ENCODE measurements at regions not wholly inside any gene's neighbourhood (a gene's known extent, or its start where the extent isn't known, plus 50 kb on each side); places are given as distances from the start of the nearest gene placed in this dataset.

- H3K4me3 Mint-ChIP-seq, result no peak overlapping the region
- H3K9me3 Mint-ChIP-seq, result no peaks in the 10 kb centered on the region
- no peak for ATAC-seq
- no peak overlapping the region for H3K27ac Mint-ChIP-seq
- H3K4me1 Mint-ChIP-seq, result no peaks in the 10 kb centered on the region
- H3K36me3 Mint-ChIP-seq, result no peaks in the 10 kb centered on the region
- H3K27me3 Mint-ChIP-seq, result peaks cover 51% of the 10 kb centered on the region
These were observed 74.1 kb upstream of the PRSS58 start for GRCh38 chr7:142331941-142332340.

DNA sequence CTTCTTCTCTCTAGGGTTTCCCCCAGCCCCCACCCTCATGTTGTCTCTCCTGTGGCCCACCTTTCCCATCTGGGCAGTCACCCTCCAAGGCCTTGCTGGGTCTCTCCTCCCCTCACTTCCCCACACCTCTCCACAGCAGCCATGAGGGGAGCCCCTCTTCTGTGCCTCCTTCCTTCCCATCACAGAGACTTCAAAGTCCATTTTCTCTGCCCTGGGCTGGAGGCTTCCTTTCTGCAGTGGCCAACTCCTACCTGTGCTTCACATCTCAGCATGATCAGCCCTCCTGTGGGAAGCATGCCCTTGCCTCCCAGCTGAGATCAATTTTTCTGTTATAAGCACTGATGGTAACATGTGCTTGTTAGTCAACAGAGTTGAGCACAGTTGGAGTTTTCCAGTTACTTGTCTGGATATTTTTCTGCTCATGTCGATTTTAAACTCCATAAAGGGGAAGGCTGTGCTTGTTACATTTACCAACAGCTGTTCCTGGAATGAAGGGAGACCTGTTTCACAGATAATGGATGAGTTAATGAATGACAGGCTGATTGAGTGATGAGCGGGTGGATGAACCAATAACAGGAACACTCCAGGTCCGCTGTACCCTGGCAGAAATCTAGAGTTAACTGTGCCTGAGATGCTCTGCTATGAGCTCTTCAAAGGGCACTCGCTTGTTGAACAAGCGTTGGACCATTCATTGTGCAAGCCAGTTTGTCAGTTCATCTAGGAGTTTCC lies 71.4 kb upstream of the PRSS58 start:
- peak; percentile 28 for ATAC-seq
- peaks cover 41% of the 10 kb centered on the region for H3K27me3 Mint-ChIP-seq
- no peaks in the 10 kb centered on the region for H3K9me3 Mint-ChIP-seq
- no peak overlapping the region for H3K4me3 Mint-ChIP-seq
- no peaks in the 10 kb centered on the region for H3K36me3 Mint-ChIP-seq
- H3K4me1 Mint-ChIP-seq, result no peaks in the 10 kb centered on the region
- H3K27ac Mint-ChIP-seq, result no peak overlapping the region

GRCh38 chr7:142328551-142328950 lies 70.7 kb upstream of the PRSS58 start:
- H3K27me3 Mint-ChIP-seq, result peaks cover 41% of the 10 kb centered on the region
- no peaks in the 10 kb centered on the region for H3K9me3 Mint-ChIP-seq
- no peaks in the 10 kb centered on the region for H3K4me1 Mint-ChIP-seq
- ATAC-seq, result no peak
- H3K36me3 Mint-ChIP-seq, result no peaks in the 10 kb centered on the region
- H3K27ac Mint-ChIP-seq, result no peak overlapping the region
- H3K4me3 Mint-ChIP-seq, result no peak overlapping the region

DNA sequence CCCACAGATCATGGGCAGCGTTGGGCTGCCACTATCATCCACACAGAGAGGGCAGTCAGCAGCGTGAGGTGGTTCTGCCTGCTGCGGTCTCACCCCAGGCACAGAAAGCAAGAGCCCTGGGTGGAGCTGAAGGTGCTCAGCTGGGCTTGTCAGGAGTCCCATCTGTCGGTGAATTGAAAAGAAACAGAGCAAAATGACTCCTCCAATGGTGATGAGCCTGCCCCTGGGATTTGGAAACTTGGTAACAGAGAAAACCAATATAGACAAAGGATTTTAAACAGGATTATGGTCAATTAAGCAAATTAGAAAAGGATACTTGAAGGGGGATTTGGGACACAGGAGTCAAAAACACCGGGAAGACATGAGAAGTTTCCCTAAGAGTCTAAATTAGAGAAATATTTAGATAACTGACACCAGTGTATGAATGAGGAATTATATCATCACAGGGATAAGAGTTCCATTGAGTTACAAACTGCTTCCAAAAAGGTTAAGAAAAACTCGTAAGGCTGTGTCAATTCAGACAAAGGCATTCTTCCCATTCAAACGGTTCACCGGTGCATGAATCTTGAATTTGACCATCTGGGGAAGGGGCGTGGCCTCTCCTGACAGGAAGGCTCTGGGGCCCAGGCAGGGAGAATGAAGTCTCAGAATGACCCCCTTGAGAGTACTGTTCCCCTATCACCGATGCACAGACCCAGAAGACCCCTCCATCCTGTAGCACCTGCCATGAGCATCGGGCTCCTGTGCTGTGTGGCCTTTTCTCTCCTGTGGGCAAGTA lies 70.0 kb upstream of the PRSS58 start:
- no peaks in the 10 kb centered on the region for H3K9me3 Mint-ChIP-seq
- H3K4me3 Mint-ChIP-seq, result no peak overlapping the region
- no peak overlapping the region for H3K27ac Mint-ChIP-seq
- no peaks in the 10 kb centered on the region for H3K36me3 Mint-ChIP-seq
- no peak for ATAC-seq
- H3K27me3 Mint-ChIP-seq, result peaks cover 41% of the 10 kb centered on the region
- H3K4me1 Mint-ChIP-seq, result no peaks in the 10 kb centered on the region

GRCh38 chr7:142323706-142324105 lies 65.8 kb upstream of the PRSS58 start:
- peak; percentile 37 for ATAC-seq
- Mint-ChIP-seq H3K27ac (no peak overlapping the region), H3K4me1 (no peaks in the 10 kb centered on the region)

GRCh38 chr7:142321391-142321790 lies 63.5 kb upstream of the PRSS58 start:
- no peaks in the 10 kb centered on the region for H3K4me1 Mint-ChIP-seq
- no peak overlapping the region for H3K27ac Mint-ChIP-seq
- no peak for ATAC-seq
- H3K9me3 Mint-ChIP-seq, result no peaks in the 10 kb centered on the region
- no peaks in the 10 kb centered on the region for H3K36me3 Mint-ChIP-seq
- H3K4me3 Mint-ChIP-seq, result no peak overlapping the region
- peaks cover 37% of the 10 kb centered on the region for H3K27me3 Mint-ChIP-seq

More at GRCh38 chr7:142323706-142324105, 65.8 kb upstream of the PRSS58 start:
- Mint-ChIP-seq H3K36me3 (no peaks in the 10 kb centered on the region), H3K9me3 (no peaks in the 10 kb centered on the region), H3K4me3 (no peak overlapping the region), H3K27me3 (peaks cover 39% of the 10 kb centered on the region)

DNA sequence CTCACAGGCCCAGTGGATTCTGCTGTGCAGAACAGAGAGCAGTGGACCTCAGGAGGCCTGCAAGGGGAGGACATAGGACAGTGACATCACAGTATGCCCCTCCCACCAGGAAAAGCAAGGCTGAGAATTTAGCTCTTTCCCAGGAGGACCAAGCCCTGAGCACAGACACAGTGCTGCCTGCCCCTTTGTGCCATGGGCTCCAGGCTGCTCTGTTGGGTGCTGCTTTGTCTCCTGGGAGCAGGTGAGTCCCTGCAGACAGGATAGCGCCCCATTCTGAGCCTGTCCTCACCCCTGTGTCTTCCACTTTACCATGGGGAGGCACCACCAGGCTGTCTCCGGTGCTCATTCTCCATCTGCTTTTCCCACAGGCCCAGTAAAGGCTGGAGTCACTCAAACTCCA lies 63.0 kb upstream of the PRSS58 start:
- no peak overlapping the region for H3K27ac Mint-ChIP-seq
- no peaks in the 10 kb centered on the region for H3K36me3 Mint-ChIP-seq
- no peaks in the 10 kb centered on the region for H3K9me3 Mint-ChIP-seq
- no peaks in the 10 kb centered on the region for H3K4me1 Mint-ChIP-seq
- ATAC-seq, result peak; percentile 5
- H3K4me3 Mint-ChIP-seq, result no peak overlapping the region
- peaks cover 42% of the 10 kb centered on the region for H3K27me3 Mint-ChIP-seq

DNA sequence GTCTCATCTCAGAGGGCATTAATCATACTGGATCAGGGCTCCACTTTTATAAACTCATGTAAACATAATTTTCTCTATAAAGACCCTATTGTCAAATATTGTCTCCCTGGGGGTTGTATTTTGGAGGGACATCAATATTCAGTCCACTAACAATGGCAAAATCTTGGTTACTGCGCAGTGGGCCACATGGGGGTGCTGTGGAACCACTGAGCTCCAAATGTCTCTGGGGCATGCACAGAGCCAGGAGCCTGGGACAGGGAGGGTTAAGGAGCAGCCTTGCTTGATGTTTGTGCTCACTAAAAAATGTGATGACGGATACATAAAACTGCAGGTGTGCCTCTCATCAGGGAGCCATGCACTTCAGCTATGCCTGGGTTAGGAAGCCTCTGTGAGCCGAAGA lies 62.1 kb upstream of the PRSS58 start:
- no peaks in the 10 kb centered on the region for H3K36me3 Mint-ChIP-seq
- H3K27ac Mint-ChIP-seq, result no peak overlapping the region
- H3K4me1 Mint-ChIP-seq, result no peaks in the 10 kb centered on the region
- no peaks in the 10 kb centered on the region for H3K9me3 Mint-ChIP-seq
- no peak for ATAC-seq
- peaks cover 44% of the 10 kb centered on the region for H3K27me3 Mint-ChIP-seq
- H3K4me3 Mint-ChIP-seq, result no peak overlapping the region

DNA sequence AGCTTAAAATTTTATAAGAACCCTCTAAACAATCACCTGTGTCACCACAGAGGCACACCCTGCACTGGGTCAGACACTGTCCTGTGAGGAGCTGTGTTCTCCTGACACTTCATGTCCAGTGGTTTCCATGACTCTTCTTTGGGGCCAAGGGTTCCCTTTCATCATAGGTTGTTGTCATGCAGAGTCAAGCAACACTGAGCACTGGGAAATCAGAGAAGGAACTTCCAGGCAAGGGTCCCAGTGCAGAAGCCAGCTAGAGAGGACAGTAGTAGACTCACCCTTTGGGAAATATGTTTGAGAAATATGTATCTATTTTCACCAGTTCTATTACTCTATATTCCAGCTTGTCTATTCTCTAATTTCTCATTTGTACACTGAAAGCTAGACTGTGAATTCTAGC lies 56.4 kb upstream of the PRSS58 start:
- Mint-ChIP-seq H3K27ac (no peak overlapping the region), H3K9me3 (no peaks in the 10 kb centered on the region), H3K36me3 (no peaks in the 10 kb centered on the region), H3K4me3 (no peak overlapping the region), H3K4me1 (peaks cover 6% of the 10 kb centered on the region), H3K27me3 (peaks cover 60% of the 10 kb centered on the region)
- no peak for ATAC-seq

GRCh38 chr7:142313528-142313927 lies 55.7 kb upstream of the PRSS58 start:
- H3K36me3 Mint-ChIP-seq, result no peaks in the 10 kb centered on the region
- no peaks in the 10 kb centered on the region for H3K9me3 Mint-ChIP-seq
- peaks cover 60% of the 10 kb centered on the region for H3K27me3 Mint-ChIP-seq
- no peak overlapping the region for H3K4me3 Mint-ChIP-seq
- H3K4me1 Mint-ChIP-seq, result peaks cover 6% of the 10 kb centered on the region
- no peak for ATAC-seq
- H3K27ac Mint-ChIP-seq, result no peak overlapping the region

- Mint-ChIP-seq H3K9me3 (no peaks in the 10 kb centered on the region), H3K27me3 (peaks cover 49% of the 10 kb centered on the region), H3K4me3 (no peak overlapping the region), H3K36me3 (no peaks in the 10 kb centered on the region), H3K4me1 (peaks cover 6% of the 10 kb centered on the region), H3K27ac (no peak overlapping the region)
- ATAC-seq, result no peak
These were observed 54.0 kb upstream of the PRSS58 start for GRCh38 chr7:142311876-142312275.

GRCh38 chr7:142308918-142309317 lies 51.1 kb upstream of the PRSS58 start:
- Mint-ChIP-seq H3K36me3 (no peaks in the 10 kb centered on the region), H3K4me3 (no peak overlapping the region), H3K4me1 (peaks cover 6% of the 10 kb centered on the region), H3K27ac (no peak overlapping the region), H3K9me3 (no peaks in the 10 kb centered on the region), H3K27me3 (peaks cover 38% of the 10 kb centered on the region)
- ATAC-seq, result no peak

GRCh38 chr7:142308326-142308725 lies 50.5 kb upstream of the PRSS58 start:
- no peak for ATAC-seq
- Mint-ChIP-seq H3K4me1 (peaks cover 2% of the 10 kb centered on the region), H3K9me3 (no peaks in the 10 kb centered on the region), H3K27ac (no peak overlapping the region), H3K4me3 (no peak overlapping the region), H3K36me3 (no peaks in the 10 kb centered on the region), H3K27me3 (peaks cover 38% of the 10 kb centered on the region)
